ENCODE measurements at regions not wholly inside any gene's neighbourhood (a gene's known extent, or its start where the extent isn't known, plus 50 kb on each side); places are given as distances from the start of the nearest gene placed in this dataset.
"Not testable (repeated sequence)": the region's sequence is repeated elsewhere in the genome, so short reads cannot be mapped to it uniquely, and the experiment has no call there.

DNA sequence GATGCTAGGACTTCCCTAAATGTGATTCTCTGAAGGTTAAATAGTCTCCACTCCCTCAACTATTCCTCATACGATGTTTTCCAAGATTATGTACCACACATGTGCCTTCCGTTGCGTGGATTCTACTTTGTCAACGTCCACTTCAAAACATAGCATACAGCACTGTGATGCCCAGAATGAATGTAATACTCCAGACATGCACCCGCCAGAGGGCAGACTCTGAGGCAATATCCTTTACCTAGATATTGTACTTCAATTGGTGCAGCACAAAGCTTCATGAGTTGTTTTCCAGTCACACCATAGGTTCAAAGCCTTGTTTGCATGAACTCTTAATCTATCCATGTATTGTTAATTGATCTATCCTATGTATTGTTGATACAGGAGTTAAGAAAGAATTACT lies 201.0 kb upstream of the NABP1 start:
- DNase-seq: no peak

DNA sequence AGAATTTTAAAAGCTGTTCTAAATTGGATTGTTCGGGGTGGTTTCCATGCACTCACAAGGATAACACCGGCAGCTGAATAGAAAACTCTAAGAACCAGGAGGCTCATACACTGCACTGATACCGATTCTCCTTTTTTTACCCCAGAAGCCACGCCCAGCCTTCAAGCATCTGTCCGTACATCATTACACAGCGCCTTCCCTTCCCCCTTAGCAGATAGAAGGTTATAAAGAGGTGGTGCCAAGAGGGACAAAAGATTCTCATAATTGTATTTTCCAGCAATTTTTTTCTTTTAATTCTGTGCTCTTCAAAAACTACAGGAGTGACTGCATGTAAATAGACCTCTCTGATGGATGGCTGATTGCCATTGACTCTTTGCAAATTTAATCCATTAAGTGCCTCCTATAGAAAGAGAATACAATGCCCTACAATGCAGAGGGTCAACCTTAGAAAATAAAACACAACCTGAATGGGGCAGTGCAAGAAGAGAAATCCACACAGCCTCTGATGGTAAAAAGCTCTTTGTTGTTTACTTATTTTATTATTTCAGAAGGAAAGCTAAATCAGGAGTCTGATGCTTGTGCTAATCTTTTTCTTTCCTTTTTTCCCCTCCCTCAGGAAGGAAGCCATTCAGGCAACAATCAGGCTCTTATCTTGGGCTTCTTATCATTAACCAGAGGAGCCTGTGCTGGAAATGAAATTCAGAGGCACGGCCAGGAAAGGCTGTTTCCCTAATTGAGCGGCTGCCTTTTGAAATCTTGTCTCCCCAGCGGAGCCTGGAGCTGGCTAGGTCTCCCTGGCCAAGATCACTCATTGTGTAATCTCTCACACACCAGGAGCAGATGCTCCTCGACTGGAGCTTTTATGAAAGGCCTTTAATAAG lies 198.9 kb upstream of the NABP1 start:
- no peak for DNase-seq

DNA sequence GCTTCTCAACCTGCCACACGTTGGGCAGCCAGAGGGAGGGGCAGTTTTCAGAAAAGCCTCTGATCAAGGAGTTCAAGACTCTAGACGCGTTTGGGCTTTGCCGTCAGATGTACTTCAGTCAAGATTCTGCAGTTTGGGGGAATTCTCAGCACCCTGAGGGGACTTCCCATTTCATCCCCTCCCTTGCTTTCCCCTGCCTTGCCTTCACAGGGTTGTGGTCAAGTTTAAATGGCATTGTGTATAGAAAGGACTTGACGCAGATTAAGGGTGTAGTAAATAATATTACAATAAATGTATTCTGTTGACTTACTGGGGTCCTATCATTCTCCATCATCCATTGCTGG lies 198.3 kb upstream of the NABP1 start:
- no peak for DNase-seq

DNA sequence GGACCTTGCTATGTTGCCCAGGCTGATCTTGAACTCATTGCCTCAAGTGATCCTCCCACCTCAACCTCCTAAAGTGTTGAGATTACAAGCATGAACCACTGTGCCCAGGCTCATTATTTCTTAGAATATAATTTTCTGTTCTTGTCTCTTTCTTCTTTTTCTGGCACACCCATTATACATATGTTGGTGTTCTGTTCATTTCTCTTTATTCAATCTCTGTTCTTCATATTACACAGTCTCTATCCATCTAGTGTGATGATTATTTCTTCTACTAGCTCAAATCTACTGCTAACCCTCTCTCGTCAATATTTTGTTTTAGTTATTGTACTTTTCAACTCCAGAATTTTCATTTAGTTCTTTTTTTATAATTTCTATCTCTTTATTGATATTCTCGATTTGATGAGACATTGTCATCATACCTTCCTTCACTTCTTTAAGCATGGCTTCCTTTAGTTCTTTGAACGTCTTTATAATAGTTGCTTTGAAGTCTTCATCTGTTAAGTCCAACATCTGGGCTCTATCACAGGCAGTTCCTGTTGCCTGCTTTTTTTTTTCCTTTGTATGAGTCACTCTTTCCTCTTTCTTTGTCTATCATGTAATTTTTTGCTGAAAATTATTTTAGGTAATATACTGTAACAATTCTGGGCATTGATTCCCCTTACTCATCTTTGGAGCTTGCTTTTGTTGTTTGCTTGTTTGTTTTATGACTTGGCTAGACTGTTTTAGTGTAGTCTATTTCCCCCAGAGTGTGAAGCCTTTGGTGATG lies 196.4 kb upstream of the NABP1 start:
- DNase-seq: no peak

DNA sequence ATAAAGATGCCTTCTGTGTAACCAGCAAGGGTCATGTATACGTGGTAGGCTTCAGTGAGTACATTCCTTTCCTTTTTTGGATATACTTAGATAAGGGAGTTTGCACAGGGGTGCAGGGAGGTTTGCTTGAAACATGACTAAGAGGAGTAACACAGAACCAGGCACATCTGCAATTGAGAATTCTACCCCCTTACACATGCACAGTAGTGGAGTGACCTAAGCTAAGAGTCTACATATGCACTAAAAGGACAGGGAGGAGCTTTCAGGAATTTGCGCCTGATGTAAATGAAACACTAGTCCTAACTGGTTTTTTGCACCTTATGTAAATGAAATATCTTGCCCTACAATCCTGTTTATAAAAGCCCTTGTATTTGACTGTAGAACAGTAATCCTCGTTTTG lies 194.8 kb upstream of the NABP1 start:
- DNase-seq: no peak

DNA sequence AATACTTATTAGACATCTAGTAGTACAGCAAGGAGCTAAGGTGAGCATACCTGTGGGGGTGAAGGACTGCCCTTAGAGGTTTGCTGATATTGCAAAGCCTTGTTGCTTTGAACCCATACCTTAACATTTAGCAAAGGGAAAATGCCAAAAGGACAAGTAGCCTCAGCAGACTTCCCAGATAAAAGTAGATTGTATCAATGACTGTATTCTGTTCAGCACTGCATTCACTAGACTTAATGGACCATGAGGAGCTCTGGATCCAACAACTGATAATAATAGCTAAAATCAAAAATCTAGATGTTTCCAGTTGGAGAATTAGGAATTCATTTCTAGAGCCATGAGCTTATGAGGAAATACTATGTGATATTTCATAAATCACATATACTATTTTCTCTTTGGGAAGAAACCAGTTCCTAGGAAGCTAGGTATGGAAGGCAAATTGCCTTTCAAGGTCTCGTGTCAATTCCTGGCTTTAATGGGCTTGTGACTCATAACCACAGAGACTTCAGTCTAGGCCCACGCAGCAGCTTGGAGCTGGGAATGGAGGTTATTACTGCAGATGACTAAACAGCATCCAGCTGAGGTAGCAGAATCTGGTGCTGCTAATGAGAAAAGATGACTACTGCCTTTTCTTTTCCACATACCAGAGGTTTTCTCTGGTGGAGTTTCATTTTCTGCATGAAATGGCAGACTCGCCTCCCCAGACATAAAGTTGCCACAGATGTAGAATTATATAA lies 191.2 kb upstream of the NABP1 start:
- peak; percentile 15 for DNase-seq

DNA sequence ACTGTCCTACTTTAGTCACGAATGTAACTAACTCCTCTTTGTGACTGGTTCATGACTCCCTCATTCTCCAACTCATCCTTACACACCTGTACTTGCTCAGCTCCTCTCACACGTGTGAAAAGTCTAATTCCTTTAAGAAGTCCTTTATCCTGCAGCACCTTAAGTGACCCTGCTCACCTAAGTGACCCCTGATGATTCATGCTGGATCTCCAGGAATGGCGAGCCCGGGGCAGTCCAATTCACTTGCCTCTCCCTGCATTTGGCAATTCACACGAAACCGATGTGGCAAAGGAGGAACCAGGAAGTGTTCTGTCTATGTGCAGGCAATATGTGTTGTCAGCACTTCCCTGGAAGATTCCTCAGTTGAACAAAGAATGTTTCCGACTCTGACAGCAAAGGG lies 189.8 kb upstream of the NABP1 start:
- DNase-seq: no peak

DNA sequence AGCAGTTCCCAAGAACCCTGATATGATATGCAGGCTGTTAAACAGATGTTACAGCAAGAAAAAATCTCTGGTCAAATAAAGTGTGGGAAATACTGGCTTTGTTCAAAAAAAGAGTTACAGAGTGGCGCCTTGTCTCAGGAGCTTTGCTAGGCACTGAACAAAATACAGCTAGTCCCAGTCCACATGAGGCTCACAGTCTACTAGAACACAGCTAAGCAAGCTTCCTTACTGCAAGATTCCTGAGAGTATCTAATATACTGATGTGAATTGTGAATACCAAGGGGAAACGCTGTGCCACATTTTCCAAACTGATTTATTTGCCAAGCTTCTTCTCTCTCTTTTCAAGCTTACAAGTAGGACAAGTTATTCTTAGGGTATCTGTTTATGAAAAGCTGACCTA lies 188.8 kb upstream of the NABP1 start:
- DNase-seq: no peak

DNA sequence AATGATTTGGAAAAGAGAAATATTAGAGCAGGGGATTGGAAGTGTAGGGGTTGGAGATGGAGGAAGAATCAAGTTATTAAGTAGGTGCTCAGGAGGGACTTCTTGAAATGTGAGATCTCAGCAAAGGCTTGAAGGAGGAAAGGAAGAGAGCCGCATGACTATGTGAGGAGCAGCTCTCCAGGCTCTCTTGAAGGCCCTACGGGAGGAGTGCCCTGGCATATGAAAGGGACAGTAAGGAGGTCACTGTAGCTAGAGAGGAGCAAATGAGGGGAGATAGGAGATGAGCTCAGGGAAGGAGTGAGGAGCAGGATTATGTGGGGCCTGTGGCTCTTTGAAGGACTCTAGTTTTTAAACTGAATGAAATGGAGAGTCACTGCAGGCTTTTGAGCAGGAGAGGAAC lies 181.1 kb upstream of the NABP1 start:
- DNase-seq: no peak

DNA sequence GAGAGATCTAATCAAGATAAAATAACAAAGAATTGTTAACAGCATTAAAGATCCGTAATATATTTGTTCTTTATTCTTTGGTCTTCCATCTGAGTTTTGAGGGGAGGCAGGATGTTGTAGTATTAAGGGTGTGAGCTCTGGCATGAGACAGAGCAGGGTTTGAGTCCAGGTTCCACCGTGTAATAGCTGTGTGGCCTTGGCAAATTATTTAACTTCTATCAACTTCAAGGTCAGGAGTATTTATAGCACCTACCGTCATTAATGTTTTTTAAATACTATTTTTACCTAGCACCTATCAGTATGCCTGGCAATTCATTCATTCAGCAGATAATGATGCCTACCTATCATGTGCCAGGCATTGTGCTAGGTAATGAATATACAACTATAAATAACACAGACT lies 180.1 kb upstream of the NABP1 start:
- DNase-seq: no peak

DNA sequence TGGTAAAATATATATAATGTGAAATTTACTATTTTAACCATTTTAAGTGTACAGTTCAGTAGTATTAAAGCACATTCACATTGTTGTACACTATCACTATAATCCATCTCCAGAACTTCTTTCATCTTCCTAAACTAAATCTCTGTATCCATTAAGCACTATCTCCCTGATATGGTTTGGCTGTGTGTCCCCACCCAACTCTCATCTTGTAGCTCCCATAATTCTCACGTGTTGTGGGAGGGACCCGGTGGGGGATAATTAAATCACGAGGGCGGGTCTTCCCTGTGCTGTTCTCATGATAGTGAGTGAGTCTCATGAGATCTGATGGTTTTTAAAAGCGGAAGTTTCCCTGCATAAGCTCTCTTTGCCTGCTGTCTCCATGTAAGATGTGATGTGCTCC lies 178.9 kb upstream of the NABP1 start:
- no peak for DNase-seq

DNA sequence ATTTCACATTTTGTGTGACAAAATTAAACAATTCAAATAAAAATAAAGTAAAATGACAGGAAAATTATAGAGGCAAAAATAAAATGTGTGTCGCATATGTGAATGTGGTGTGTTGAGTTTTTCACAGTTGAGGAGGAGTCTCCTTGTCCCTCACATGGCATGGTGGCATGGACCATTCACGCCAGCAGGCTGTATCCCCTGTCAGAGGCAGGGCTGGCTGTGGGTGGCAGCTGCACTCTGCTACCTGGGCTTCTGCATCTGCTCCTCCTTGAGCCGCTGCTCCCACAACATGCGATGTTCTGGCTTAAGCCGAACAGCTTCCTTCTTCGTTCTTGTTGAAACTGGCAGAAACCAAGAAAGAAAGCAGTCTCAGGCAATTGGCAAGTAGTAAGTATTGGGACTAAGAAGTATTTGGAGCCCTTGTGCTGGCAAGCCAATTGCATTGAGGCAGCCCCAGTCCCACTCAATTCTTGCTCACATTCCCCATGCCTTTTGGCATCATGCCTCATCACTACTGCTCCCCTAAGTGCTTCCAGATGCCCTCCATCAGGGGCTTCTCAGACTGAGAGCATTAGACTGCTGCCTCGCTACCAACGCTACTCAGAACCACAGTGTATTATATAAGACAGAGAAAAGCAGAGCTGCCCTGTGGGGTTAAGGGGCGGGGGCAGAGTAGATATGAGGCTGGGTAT lies 177.9 kb upstream of the NABP1 start:
- DNase-seq: no peak

DNA sequence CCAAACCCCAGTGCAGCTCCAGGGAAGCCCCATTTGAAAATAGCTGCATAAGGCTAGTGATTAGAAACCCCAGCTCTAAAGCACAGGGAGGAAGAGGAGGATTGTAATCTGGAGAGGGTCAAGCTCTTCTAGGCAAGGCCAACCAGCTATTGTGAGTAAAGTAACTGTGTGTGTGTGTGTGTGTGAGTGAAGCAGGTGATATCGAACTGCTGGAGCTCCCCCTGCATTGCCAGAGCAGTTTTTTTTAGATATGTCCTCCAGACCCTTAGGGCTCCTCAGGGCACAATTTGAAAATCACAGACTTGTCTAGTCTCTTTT lies 177.4 kb upstream of the NABP1 start:
- no peak for DNase-seq

DNA sequence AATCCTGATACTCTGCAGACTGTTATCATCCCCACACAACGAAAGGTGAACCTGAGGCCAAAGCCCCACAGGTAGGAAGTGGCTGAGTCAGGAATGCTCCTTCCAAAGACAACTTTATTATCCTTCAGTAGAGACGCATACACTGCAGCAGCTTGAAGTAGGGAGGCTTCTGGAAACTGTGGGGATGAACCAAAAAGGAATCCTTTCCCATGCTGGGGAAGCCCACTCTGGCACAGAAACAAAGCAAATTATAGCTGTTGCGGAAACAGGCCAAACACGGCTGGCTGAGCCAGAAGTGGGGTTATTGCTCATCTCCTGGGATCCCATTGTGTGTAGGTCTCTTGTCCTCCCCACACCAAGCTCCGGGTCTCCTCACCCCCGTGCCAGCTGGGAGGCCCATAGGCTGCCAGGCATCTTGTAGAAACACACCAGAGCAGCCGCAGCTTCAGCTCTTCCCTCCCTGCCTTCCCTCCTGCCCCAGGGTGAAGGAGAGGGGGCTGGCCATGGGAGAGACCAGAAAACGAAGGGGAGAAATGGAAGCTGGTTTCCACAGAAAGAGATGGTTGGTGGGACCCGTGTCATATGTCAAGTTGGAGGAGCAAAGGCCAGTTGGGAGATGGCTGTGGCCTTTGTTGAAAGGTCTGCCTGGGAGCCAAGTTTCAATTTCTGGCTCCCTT lies 176.9 kb upstream of the NABP1 start:
- no peak for DNase-seq

DNA sequence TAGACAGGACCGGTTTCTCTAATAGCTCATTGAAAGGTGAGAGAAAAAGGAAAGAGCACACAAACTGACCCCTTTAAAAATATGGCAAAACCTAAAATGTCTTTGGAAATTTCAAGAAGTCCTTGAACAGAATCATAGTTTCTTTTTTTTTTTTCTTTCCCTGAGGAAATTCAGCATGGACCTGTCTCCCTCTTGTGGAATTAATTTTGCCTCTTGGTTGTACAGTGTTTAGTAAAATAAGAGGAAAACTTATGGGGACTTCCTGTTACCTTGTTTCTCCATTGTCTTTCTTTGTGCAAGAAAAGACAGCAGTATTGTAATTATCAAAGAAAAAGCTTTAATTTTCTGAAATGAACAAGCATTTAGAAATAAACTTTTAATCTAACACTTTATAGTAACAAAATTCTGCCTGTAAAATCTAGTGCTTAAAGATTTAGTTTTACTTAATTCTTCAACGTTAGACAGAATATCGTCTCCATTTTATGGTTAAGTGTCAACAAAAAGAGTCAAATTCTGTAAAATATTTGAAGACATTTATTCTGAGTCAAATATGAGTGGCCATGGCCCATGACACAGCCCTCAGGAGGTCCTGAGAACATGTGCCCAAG lies 176.3 kb upstream of the NABP1 start:
- no peak for DNase-seq

DNA sequence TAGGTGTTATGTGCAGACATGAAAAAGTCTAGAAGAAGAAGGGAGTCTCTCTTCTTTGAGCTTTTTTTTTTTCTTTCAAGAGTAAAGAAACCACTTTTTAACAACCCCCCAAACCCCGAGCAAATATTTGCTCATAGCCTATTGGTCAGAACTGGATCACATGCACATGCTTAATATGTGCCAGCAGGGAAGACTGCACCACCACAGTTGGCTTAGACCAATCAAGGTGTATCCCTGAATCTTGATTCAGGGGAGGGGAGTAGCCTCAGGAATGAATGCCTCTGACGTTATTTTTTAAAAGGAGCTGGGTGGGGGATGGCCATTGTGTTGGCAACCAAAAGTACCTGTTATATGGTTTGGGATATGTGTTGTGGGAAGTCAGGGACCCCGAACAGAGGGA lies 171.4 kb upstream of the NABP1 start:
- no peak for DNase-seq

DNA sequence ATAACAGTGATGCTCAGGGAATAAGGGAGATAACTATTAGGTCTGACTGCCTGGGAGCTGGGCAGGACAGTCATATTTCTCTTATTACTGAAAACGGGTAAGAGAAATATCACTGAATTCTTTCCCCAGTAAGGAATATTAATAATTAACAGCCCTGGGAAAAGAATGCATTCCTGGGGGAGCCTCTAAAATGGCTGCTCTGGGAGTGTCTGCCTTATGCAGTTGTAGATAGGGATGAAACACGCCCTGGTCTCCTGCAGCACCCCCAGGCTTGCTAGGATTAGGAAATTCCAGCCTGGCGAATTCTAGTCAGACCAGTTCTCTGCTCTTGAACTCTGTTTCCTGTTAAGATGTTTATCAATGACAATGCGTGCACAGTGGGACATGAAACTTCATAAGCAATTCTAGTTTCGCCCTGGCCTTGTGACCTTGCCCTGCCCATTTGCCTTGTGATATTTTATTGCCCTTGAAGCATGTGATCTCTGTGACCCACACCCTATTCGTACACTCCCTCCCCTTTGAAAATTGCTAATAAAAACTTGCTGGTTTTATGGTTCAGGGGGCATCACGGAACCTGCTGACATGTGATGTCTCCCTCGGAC lies 170.6 kb upstream of the NABP1 start:
- not testable (repeated sequence) for DNase-seq

DNA sequence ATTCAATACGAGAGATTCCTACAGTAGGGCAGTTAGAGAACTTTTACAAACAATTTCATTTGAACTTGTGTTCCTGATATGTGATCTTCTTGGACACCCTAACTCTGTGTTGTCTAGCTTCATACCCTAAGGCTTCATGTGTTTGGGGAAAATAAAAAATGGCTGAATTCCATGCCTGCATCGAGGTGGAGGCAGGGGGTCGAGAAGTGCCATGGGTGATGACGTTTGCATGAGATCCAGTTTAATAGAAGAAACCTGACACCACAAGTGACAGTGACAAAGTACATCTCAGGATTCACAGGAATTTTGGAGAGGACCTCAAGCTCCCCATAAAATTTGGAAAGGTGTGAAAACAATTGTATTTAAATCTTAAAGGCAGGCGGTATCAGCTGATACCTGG lies 169.2 kb upstream of the NABP1 start:
- DNase-seq: no peak

DNA sequence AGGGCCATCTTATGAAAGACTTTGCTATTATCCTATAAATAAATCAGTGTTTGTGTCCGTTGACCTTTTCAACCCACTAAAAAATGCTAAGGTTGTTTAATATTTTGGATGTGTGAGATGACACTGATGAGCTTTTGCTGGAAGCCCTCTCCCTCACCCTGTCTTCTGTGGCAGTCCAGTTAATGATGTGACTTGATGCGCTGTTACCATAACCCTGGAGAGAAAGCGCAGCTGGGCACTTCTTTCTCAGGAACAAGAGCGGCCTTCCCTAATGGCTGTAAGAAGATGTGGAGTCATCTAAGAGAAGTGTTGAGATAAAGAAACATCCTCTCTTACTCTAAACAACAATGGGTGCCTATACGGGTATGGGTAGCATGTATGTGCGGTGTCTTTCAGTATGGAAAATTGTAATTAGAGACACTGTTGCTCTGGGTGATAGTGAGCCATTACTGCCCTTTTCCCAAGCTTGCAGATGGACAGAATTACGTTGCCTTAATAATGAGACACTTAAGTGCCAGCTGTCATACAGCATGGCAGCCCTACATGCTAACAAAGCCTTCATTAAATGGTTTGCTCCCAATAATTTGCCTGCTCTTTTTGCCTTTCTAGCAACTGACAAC lies 165.6 kb upstream of the NABP1 start:
- DNase-seq: no peak

DNA sequence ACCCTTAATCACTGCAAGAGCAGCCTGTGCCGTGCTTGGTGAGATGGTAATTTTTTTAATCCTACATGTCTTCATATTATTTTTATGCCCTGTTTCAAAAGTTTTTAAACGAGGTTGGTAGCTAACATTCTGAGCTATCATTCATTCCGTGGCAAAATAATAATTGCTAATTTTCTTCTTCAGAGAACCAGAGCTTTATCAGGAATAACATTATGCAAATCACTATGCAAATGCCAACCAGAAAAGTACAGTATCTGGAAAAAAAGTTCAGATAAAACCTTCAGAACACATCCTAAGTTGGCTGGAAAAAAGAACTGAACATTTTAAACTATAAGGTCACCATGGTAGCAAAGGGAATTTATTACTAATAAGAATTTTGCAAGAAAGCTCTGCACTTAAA lies 165.1 kb upstream of the NABP1 start:
- DNase-seq: no peak

DNA sequence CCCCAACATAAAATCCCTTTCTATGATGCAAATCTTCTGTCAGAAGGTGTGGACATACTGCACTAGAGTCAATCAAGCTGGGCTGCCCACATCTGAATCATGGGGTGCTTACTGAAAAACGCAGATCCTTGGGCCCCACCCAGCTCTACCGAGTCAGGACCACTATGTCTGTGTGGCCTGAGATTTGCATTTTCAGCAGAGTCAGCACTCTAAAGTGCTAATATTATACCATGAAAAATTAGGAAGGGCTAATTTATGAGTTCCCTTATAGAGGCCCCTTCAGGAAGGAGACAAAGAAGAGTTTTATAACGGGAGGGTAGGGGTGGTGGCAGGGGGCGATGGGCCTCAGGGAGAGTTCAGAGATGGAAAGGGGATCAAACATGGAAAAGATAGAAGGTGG lies 163.3 kb upstream of the NABP1 start:
- DNase-seq: no peak

DNA sequence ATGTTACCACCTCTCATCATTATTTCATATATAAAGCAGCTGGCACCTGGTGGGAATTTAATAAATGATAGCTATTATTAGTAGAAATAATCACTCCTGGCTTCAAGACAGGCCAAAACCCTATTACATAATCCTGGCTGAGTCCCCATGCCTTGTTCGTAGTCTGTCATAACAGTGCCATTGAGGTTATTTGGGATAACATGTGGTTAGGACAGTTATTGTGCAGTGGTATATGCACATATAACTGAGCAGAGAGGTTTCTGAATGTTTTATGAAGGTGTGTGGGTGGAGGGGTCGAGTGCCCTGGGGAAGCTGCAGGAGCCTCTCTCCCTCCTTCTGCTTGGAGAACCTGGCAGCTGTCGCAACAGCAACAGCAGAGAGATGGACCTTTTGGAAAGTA lies 162.4 kb upstream of the NABP1 start:
- DNase-seq: no peak
